ENCODE measurements at regions not wholly inside any gene's neighbourhood (a gene's known extent, or its start where the extent isn't known, plus 50 kb on each side); places are given as distances from the start of the nearest gene placed in this dataset.

- WGBS, 5 donors = 76 to 93% (median 83%) methylated on average over 1 of the region's 1 CpG
- Histone ChIP-seq H3K36me3 (no peaks in the 10 kb centered on the region), H3K9me3 (peaks cover 0 to 9% (median 0%) of the 10 kb centered on the region in 8 donors), H3K4me3 (no peak overlapping the region), H3K27ac (no peak overlapping the region), H3K27me3 (replicated peaks in 1 of 7) (no peaks in the 10 kb centered on the region), H3K4me1 (no peaks in the 10 kb centered on the region)
- TF ChIP-seq POLR2AphosphoS5 (IDR thresholded peaks at IDR 0.05) (no peak), CTCF (IDR thresholded peaks at IDR 0.05 in 8 of 11, conservative IDR thresholded peaks at IDR 0.05 in 3 of 11) (no peak), POLR2A (IDR thresholded peaks at IDR 0.05) (no peak)
- no peak for DNase-seq
- intact Hi-C loops (cut with DNase I; ENCODE audit: low total_unique reads) = no loop called here
Measured at GRCh38 chr1:80023358-80023757, 1016.8 kb upstream of the ADGRL4 start.

- peaks cover 0 to under 1% (median 0%) of the 10 kb centered on the region in 8 donors for H3K9me3 ChIP-seq
- H3K36me3 ChIP-seq = no peaks in the 10 kb centered on the region
- DNase-seq = no peak
- no peaks in the 10 kb centered on the region for H3K4me1 ChIP-seq
- intact Hi-C loops (cut with DNase I; ENCODE audit: low total_unique reads) = no loop called here
- no peak for TF ChIP-seq POLR2A (IDR thresholded peaks at IDR 0.05)
- H3K27ac ChIP-seq = no peak overlapping the region
- no peak overlapping the region for H3K4me3 ChIP-seq
- no peaks in the 10 kb centered on the region for H3K27me3 ChIP-seq (replicated peaks in 1 of 7)
Measured at GRCh38 chr1:80021891-80022290, 1015.4 kb upstream of the ADGRL4 start.

GRCh38 chr1:80018348-80018747 is 1011.8 kb upstream of the ADGRL4 start:
- intact Hi-C loops (cut with DNase I; ENCODE audit: low total_unique reads) = no loop called here
- H3K27me3 ChIP-seq (replicated peaks in 1 of 7) = no peaks in the 10 kb centered on the region
- H3K27ac ChIP-seq = no peak overlapping the region
- H3K4me1 ChIP-seq = no peaks in the 10 kb centered on the region
- no peak overlapping the region for H3K4me3 ChIP-seq
- H3K9me3 ChIP-seq = no peaks in the 10 kb centered on the region
- 83 to 93% (median 91%) methylated on average over 3 of the region's 3 CpGs for WGBS, 5 donors
- no peaks in the 10 kb centered on the region for H3K36me3 ChIP-seq
- no peak for DNase-seq
- no peak for TF ChIP-seq POLR2A (IDR thresholded peaks at IDR 0.05)
- TF ChIP-seq CTCF (IDR thresholded peaks at IDR 0.05 in 8 of 11, conservative IDR thresholded peaks at IDR 0.05 in 3 of 11) = no peak
- TF ChIP-seq POLR2AphosphoS5 (IDR thresholded peaks at IDR 0.05) = no peak

- WGBS, 5 donors = 85 to 98% (median 91%) methylated on average over 1 of the region's 1 CpG
- no peak overlapping the region for H3K4me3 ChIP-seq
- H3K36me3 ChIP-seq = no peaks in the 10 kb centered on the region
- H3K27me3 ChIP-seq (replicated peaks in 1 of 7) = no peaks in the 10 kb centered on the region
- H3K4me1 ChIP-seq = no peaks in the 10 kb centered on the region
- peaks cover 0 to 14% (median 3%) of the 10 kb centered on the region in 8 donors for H3K9me3 ChIP-seq
- no peak for TF ChIP-seq POLR2AphosphoS5 (IDR thresholded peaks at IDR 0.05)
- no peak for TF ChIP-seq POLR2A (IDR thresholded peaks at IDR 0.05)
- TF ChIP-seq CTCF (IDR thresholded peaks at IDR 0.05 in 8 of 11, conservative IDR thresholded peaks at IDR 0.05 in 3 of 11) = no peak
- H3K27ac ChIP-seq = no peak overlapping the region
- DNase-seq = no peak
- intact Hi-C loops (cut with DNase I; ENCODE audit: low total_unique reads) = no loop called here
Measured at GRCh38 chr1:80008934-80009333, 1002.4 kb upstream of the ADGRL4 start.

GRCh38 chr1:80003250-80003649 is 996.7 kb upstream of the ADGRL4 start:
- Histone ChIP-seq H3K36me3 (no peaks in the 10 kb centered on the region), H3K27me3 (replicated peaks in 1 of 7) (no peaks in the 10 kb centered on the region), H3K4me3 (no peak overlapping the region), H3K9me3 (peaks cover 0 to 22% (median 11%) of the 10 kb centered on the region in 8 donors), H3K4me1 (no peaks in the 10 kb centered on the region), H3K27ac (no peak overlapping the region)
- DNase-seq = no peak
- intact Hi-C loops (cut with DNase I; ENCODE audit: low total_unique reads) = no loop called here
- no peak for TF ChIP-seq POLR2AphosphoS5 (IDR thresholded peaks at IDR 0.05)
- TF ChIP-seq POLR2A (IDR thresholded peaks at IDR 0.05) = no peak
- TF ChIP-seq CTCF (IDR thresholded peaks at IDR 0.05 in 8 of 11, conservative IDR thresholded peaks at IDR 0.05 in 3 of 11) = no peak
